AG04449 (cell line): ENCODE measurements at regions not wholly inside any gene's neighbourhood (a gene's known extent, or its start where the extent isn't known, plus 50 kb on each side); places are given as distances from the start of the nearest gene placed in this dataset.

Source experiments
- CTCF ChIA-PET: fragments of 350-600 bp; formaldehyde crosslinking; extraction: SDS; loops from one replicate; lab custom pipeline; 2021; ENCODE audit warnings: antibody characterized with exemption; lab: Yijun Ruan, JAX
- POLR2A ChIA-PET: fragments of 400-600, 350-600 bp; formaldehyde crosslinking; extraction: SDS; loops from one replicate; lab custom pipeline; 2020; ENCODE audit warnings: antibody characterized with exemption, inconsistent platforms; lab: Yijun Ruan, JAX
- DNase-seq: peaks from one replicate; pipeline ENCODE4 v3.0.0-alpha.2; 2010; ENCODE audit warnings: low read depth, low spot score
- H3K4me3 ChIP-seq: 2 replicates; pipeline ENCODE4 v1.5.1; 2011; ENCODE audit warnings: low read depth, mild to moderate bottlenecking, control low read depth, low read length
- TF ChIP-seq, protein P1 (sequence below): IDR thresholded peaks from one replicate; pipeline ENCODE4 v1.5.1; 2011; ENCODE audit warnings: mild to moderate bottlenecking, moderate library complexity, low read length, control low read depth, inconsistent platforms; ENCODE audit not compliant: insufficient read depth; ENCODE audit errors: missing control alignments

DNA sequence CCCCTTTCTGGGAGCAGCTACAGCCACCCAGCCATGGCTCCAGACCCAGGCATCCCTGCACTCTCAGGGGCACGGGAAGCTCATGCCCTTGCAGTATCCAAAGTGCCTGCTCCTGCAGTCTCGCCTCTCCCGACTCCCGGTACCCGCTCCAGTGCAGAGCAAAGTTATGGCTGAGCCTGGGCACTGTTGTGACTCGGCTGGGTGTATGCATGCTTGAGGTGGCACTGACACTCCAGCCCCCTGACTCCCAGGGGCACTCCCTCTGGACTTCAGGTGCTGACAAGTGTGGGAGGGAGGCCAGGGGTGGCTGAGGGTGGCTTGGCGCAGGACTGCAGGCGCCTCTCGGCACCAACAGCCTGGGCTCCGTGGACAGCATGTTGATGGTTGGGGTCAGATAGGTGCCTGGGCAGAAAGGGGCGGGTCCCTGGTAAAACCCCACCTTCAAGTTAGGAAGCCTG, 580.1 kb upstream of the ADGRL2 start:
- no peak for DNase-seq
- CTCF ChIA-PET = no interaction called here
- no peak overlapping the region for H3K4me3 ChIP-seq
- TF ChIP-seq, protein P1, sequence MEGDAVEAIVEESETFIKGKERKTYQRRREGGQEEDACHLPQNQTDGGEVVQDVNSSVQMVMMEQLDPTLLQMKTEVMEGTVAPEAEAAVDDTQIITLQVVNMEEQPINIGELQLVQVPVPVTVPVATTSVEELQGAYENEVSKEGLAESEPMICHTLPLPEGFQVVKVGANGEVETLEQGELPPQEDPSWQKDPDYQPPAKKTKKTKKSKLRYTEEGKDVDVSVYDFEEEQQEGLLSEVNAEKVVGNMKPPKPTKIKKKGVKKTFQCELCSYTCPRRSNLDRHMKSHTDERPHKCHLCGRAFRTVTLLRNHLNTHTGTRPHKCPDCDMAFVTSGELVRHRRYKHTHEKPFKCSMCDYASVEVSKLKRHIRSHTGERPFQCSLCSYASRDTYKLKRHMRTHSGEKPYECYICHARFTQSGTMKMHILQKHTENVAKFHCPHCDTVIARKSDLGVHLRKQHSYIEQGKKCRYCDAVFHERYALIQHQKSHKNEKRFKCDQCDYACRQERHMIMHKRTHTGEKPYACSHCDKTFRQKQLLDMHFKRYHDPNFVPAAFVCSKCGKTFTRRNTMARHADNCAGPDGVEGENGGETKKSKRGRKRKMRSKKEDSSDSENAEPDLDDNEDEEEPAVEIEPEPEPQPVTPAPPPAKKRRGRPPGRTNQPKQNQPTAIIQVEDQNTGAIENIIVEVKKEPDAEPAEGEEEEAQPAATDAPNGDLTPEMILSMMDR = no peak
- POLR2A ChIA-PET = no interaction called here

- TF ChIP-seq, protein P1 = no peak
- no peak for DNase-seq
- no peak overlapping the region for H3K4me3 ChIP-seq
- ChIA-PET POLR2A (no interaction called here), CTCF (no interaction called here)
These were observed 583.7 kb upstream of the ADGRL2 start for GRCh38 chr1:81217058-81217457.

GRCh38 chr1:81213279-81213678, 587.5 kb upstream of the ADGRL2 start:
- TF ChIP-seq, protein P1 = no peak
- no peak for DNase-seq
- CTCF ChIA-PET = no interaction called here
- H3K4me3 ChIP-seq = no peak overlapping the region
- POLR2A ChIA-PET = no interaction called here

DNA sequence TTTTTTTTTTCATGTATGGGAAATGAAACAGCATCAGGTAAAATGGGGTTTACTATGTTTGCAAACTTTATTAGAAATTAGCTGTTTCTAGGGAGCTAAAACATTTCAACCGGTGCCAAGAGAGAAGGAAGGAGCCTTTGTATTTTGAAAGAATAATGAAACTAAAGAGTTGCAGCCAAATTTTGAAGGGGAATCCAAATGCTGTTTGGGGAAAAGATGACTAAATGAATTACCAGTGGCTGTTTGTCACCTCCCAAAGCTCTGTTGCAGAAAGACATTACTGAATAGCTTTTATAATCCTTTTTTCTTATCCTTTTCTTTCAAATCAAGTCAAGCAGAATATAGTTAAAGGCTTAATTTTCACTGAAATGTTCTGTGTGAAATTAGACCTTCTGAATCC, 591.3 kb upstream of the ADGRL2 start:
- POLR2A ChIA-PET = no interaction called here
- TF ChIP-seq, protein P1 = no peak
- DNase-seq = no peak
- no peak overlapping the region for H3K4me3 ChIP-seq
- CTCF ChIA-PET = interaction anchor here (1.0 kb wide), 1 partner anchor 14 kb away, joined by 3 read pairs; no protein-coding TSS in a partner anchor

- H3K4me3 ChIP-seq = no peak overlapping the region
- ChIA-PET POLR2A (no interaction called here), CTCF (no interaction called here)
- no peak for DNase-seq
- TF ChIP-seq, protein P1 = no peak
These were observed 592.3 kb upstream of the ADGRL2 start for GRCh38 chr1:81208441-81208840.

GRCh38 chr1:81205956-81206355, 594.8 kb upstream of the ADGRL2 start:
- ChIA-PET POLR2A (no interaction called here), CTCF (no interaction called here)
- DNase-seq = no peak
- TF ChIP-seq, protein P1 = no peak
- H3K4me3 ChIP-seq = no peak overlapping the region
